B cell (primary cell): ENCODE measurements at regions not wholly inside any gene's neighbourhood (a gene's known extent, or its start where the extent isn't known, plus 50 kb on each side); places are given as distances from the start of the nearest gene placed in this dataset.

Experiments used
- ATAC-seq: fragments of 200-7000 bp; cut with Tn5 transposase; one replicate; pipeline ENCODE4 v1.10.0; 2021; ENCODE audit warnings: low read depth, mild to moderate bottlenecking, moderate number of reproducible peaks, moderate library complexity
- CTCF ChIA-PET: fragments of 350-600 bp; sonication (Branson Sonifier 250); formaldehyde crosslinking; loops from one replicate; lab custom pipeline; 2021; ENCODE audit warnings: antibody characterized with exemption, inconsistent platforms; lab: Charles Lee
- POLR2A ChIA-PET: fragments of 350-600 bp; sonication (Branson Sonifier 250); formaldehyde crosslinking; loops from one replicate; lab custom pipeline; 2021; ENCODE audit warnings: antibody characterized with exemption; lab: Charles Lee
- DNase-seq: peaks from one replicate; pipeline ENCODE4 v3.0.0; 2013
- H2AFZ ChIP-seq: 2 replicates; pipeline ENCODE4 v1.6.1; 2012; ENCODE audit warnings: mild to moderate bottlenecking, low read depth, low read length; ENCODE audit not compliant: insufficient read depth, poor library complexity, severe bottlenecking
- H3K27ac ChIP-seq, 2 donors: 1 replicate in 1 of 2; 2 replicates in 1 of 2; pipeline ENCODE4 v1.5.1; 2012 to 2013; ENCODE audit warnings: low read length in 2 of 2, mild to moderate bottlenecking in 2 of 2, moderate library complexity in 1 of 2
- H3K27me3 ChIP-seq, 4 experiments: fragments of 200-600 bp in 1 of 4; sonication (generic) in 1 of 4; replicated peaks in 1 of 4; 1 replicate in 2 of 4; 2 replicates in 2 of 4; pipeline versions ENCODE4 v1.6.1 to v1.7.0; 2013 to 2016; ENCODE audit warnings: low read length in 3 of 4, mild to moderate bottlenecking in 2 of 4, mixed read lengths in 1 of 4, moderate library complexity in 1 of 4; ENCODE audit not compliant: insufficient read depth in 4 of 4, control insufficient read depth in 3 of 4; ENCODE audit errors: control extremely low read depth in 1 of 4
- H3K36me3 ChIP-seq, 2 experiments: replicated peaks in 1 of 2; 1 replicate in 1 of 2; 2 replicates in 1 of 2; pipeline versions ENCODE4 v1.6.1 to v1.7.1; 2013; ENCODE audit warnings: low read length in 1 of 2; ENCODE audit not compliant: insufficient read depth in 2 of 2, control insufficient read depth in 1 of 2; ENCODE audit errors: control extremely low read depth in 1 of 2, extremely low read depth in 1 of 2
- H3K4me1 ChIP-seq, 2 donors: fragments of 200-600 bp in 1 of 2; sonication (generic) in 1 of 2; 1 replicate in 1 of 2; 2 replicates in 1 of 2; pipeline versions ENCODE4 v1.5.1 to v1.6.1; 2013 to 2017; ENCODE audit warnings: low read length in 2 of 2; ENCODE audit not compliant: control insufficient read depth in 2 of 2, insufficient read depth in 2 of 2
- H3K4me2 ChIP-seq: replicated peaks from 2 replicates; pipeline ENCODE3; 2012; ENCODE audit warnings: mild to moderate bottlenecking, low read depth, low read length; ENCODE audit not compliant: poor library complexity, severe bottlenecking
- H3K4me3 ChIP-seq, 5 experiments: fragments of 200-600 bp in 1 of 5; sonication (generic) in 1 of 5; 1 replicate in 3 of 5; 2 replicates in 2 of 5; pipeline versions ENCODE4 v1.5.1 to v1.7.0; 2011 to 2016; ENCODE audit warnings: low read length in 4 of 5, mild to moderate bottlenecking in 4 of 5, low read depth in 2 of 5, control low read depth in 1 of 5, moderate library complexity in 1 of 5; ENCODE audit not compliant: insufficient read depth in 1 of 5; ENCODE audit errors: control extremely low read depth in 1 of 5, extremely low read depth in 1 of 5
- H3K79me2 ChIP-seq: fragments of 200-600 bp; sonication (generic); one replicate; pipeline ENCODE4 v1.6.0; 2016; ENCODE audit warnings: low read length; ENCODE audit not compliant: control insufficient read depth, insufficient read depth
- H3K9ac ChIP-seq: fragments of 200-600 bp; sonication (generic); 2 replicates; pipeline ENCODE4 v1.6.1; 2017; ENCODE audit warnings: mild to moderate bottlenecking, low read length, moderate library complexity
- H3K9me3 ChIP-seq, 3 donors: one replicate each; pipeline versions ENCODE4 v1.6.1 to v1.7.1; 2013; ENCODE audit warnings: low read length in 2 of 3; ENCODE audit not compliant: control insufficient read depth in 2 of 3, insufficient read depth in 1 of 3; ENCODE audit errors: control extremely low read depth in 1 of 3
- H4K20me1 ChIP-seq: 2 replicates; pipeline ENCODE4 v1.6.0; 2012; ENCODE audit warnings: mild to moderate bottlenecking, low read length; ENCODE audit not compliant: insufficient read depth, control insufficient read depth, poor library complexity, severe bottlenecking
- H3K27ac Mint-ChIP-seq: one replicate; pipeline ENCODE4 v1.8.0; 2021; ENCODE audit warnings: mixed read lengths
- H3K27me3 Mint-ChIP-seq: one replicate; pipeline ENCODE4 v1.8.0; 2021; ENCODE audit warnings: mixed read lengths
- H3K4me1 Mint-ChIP-seq: one replicate; pipeline ENCODE4 v1.8.0; 2021; ENCODE audit warnings: mixed read lengths
- H3K4me3 Mint-ChIP-seq: one replicate; pipeline ENCODE4 v1.8.0; 2021; ENCODE audit warnings: mixed read lengths
- H3K9me3 Mint-ChIP-seq: one replicate; pipeline ENCODE4 v1.8.0; 2022; ENCODE audit warnings: mixed read lengths; ENCODE audit not compliant: insufficient read depth
- EZH2 ChIP-seq: IDR thresholded peaks from 2 replicates; pipeline ENCODE4 v1.6.1; 2012; ENCODE audit warnings: borderline replicate concordance, low read depth, mild to moderate bottlenecking, moderate library complexity, low read length; ENCODE audit not compliant: insufficient read depth, poor library complexity, severe bottlenecking
- WGBS: methylation state at CpG from one replicate; pipeline ENCODE4 v1.1.5; 2013; ENCODE audit warnings: missing lambda C conversion rate; ENCODE audit not compliant: insufficient coverage; 5-methylcytosine and 5-hydroxymethylcytosine counted together
- intact Hi-C: fragments of 100-400 bp; cut with micrococcal nuclease; formaldehyde crosslinking; loops from one replicate; pipeline ENCODE4 v1.10.0; 2022
- TF ChIP-seq, protein P1 (sequence below): fragments of 200-600 bp; IDR thresholded peaks from one replicate; pipeline ENCODE4 v1.8.0; 2022; ENCODE audit warnings: antibody characterized with exemption, mild to moderate bottlenecking

DNA sequence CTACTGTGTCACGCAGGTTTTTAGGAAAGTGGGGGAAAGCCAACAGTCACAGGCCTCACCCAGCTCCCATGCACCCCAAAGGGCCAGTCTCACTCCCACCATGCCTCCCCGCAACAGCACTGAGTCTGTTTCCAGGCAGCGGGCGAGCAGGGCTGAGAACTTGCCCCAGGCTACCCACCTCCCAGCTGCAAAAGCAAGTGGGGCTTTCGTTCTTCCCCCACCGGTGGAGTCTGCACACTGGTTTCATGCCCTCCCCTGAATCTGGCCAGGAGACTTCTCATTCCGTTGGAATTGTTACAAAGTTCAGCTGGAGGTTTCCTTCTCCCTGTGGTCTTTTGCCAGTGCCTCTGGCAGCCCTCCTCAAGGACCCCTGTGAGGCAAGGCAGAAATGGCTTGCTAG, 53.6 kb upstream of the KCNJ15 start:
- Histone ChIP-seq H4K20me1 (no peaks in the 10 kb centered on the region), H3K4me3 (no peak overlapping the region), H3K9ac (no peak overlapping the region), H2AFZ (no peak overlapping the region), H3K27me3 (no peaks in the 10 kb centered on the region), H3K4me2 (no peak overlapping the region), H3K4me1 (no peaks in the 10 kb centered on the region), H3K79me2 (no peaks in the 10 kb centered on the region), H3K9me3 (peaks cover 0 to 3% (median 0%) of the 10 kb centered on the region in 3 donors), H3K27ac (no peak overlapping the region), H3K36me3 (no peaks in the 10 kb centered on the region)
- Mint-ChIP-seq H3K9me3 (no peaks in the 10 kb centered on the region), H3K4me3 (no peak overlapping the region), H3K27me3 (peaks cover 7% of the 10 kb centered on the region), H3K27ac (no peak overlapping the region), H3K4me1 (no peaks in the 10 kb centered on the region)
- POLR2A ChIA-PET: no interaction called here
- CTCF ChIA-PET: interaction anchor here (0.9 kb wide), 1 partner anchor 15 kb away, joined by 3 read pairs; no protein-coding TSS in a partner anchor
- no peak for DNase-seq
- WGBS: 93% methylated on average over 4 of the region's 7 CpGs
- no peak for TF ChIP-seq EZH2
- TF ChIP-seq, protein P1, sequence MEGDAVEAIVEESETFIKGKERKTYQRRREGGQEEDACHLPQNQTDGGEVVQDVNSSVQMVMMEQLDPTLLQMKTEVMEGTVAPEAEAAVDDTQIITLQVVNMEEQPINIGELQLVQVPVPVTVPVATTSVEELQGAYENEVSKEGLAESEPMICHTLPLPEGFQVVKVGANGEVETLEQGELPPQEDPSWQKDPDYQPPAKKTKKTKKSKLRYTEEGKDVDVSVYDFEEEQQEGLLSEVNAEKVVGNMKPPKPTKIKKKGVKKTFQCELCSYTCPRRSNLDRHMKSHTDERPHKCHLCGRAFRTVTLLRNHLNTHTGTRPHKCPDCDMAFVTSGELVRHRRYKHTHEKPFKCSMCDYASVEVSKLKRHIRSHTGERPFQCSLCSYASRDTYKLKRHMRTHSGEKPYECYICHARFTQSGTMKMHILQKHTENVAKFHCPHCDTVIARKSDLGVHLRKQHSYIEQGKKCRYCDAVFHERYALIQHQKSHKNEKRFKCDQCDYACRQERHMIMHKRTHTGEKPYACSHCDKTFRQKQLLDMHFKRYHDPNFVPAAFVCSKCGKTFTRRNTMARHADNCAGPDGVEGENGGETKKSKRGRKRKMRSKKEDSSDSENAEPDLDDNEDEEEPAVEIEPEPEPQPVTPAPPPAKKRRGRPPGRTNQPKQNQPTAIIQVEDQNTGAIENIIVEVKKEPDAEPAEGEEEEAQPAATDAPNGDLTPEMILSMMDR: no peak
- intact Hi-C loops: no loop called here
- no peak for ATAC-seq

DNA sequence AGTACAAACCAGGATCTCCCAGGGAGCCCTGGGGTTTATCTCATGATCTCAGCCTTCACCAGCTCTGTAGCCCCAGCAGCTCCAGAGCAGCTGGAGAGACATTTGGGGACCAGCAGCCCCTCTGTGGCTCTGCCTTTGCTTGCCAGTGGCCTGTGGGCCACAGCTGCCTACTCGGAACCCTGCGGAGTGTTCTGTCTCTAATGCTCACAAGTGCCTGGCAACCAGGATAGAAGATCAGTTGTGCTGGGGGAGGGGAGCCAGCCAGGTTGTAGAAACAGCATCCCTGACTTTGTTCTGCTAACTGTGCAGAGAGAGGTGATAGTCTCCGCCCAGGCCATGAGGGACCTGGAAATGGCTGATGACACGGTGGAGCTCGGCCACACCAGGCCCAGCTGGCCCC, 50.9 kb upstream of the KCNJ15 start:
- POLR2A ChIA-PET: no interaction called here

More for the DNA sequence above, 50.9 kb upstream of the KCNJ15 start:
- Histone ChIP-seq H3K79me2 (no peaks in the 10 kb centered on the region), H3K9me3 (peaks cover 0 to 3% (median 1%) of the 10 kb centered on the region in 3 donors), H3K9ac (no peak overlapping the region), H3K4me3 (no peak overlapping the region), H3K27me3 (no peaks in the 10 kb centered on the region), H3K4me2 (no peak overlapping the region), H4K20me1 (no peaks in the 10 kb centered on the region), H3K27ac (no peak overlapping the region), H3K4me1 (no peaks in the 10 kb centered on the region), H2AFZ (no peak overlapping the region), H3K36me3 (no peaks in the 10 kb centered on the region)
- Mint-ChIP-seq H3K27me3 (peaks cover 8% of the 10 kb centered on the region), H3K4me1 (no peaks in the 10 kb centered on the region), H3K4me3 (no peak overlapping the region), H3K27ac (no peak overlapping the region), H3K9me3 (no peaks in the 10 kb centered on the region)
- intact Hi-C loops: no loop called here
- CTCF ChIA-PET: no interaction called here
- 91% methylated on average over 5 of the region's 5 CpGs for WGBS
- ATAC-seq (no peak), DNase-seq (no peak)
- TF ChIP-seq, protein P1: no peak
- TF ChIP-seq EZH2: no peak
